ENCODE measurements at regions not wholly inside any gene's neighbourhood (a gene's known extent, or its start where the extent isn't known, plus 50 kb on each side); places are given as distances from the start of the nearest gene placed in this dataset.

- TF ChIP-seq CTCF (IDR thresholded peaks at IDR 0.05) (no peak), EP300 (IDR thresholded peaks at IDR 0.05) (no peak), POLR2A (IDR thresholded peaks at IDR 0.05) (no peak)
Observed at GRCh38 chr2:120599656-120600055, 136.0 kb upstream of the GLI2 start.
